ENCODE measurements at regions not wholly inside any gene's neighbourhood (a gene's known extent, or its start where the extent isn't known, plus 50 kb on each side); places are given as distances from the start of the nearest gene placed in this dataset.

- no peak for TF ChIP-seq ZNF830 (CRISPR knock-in tag; IDR thresholded peaks at IDR 0.05)
- TF ChIP-seq ZBTB43 (CRISPR knock-in tag; IDR thresholded peaks at IDR 0.05): no peak
- TF ChIP-seq BCOR (IDR thresholded peaks at IDR 0.05): no peak
- TF ChIP-seq ETV1 (tag; conservative IDR thresholded peaks at IDR 0.05; ENCODE audit: low read depth): 0 out of 2 replicates have a peak, but pooled peaks have one; percentile 10
- no peak for TF ChIP-seq CGGBP1 (CRISPR knock-in tag; IDR thresholded peaks at IDR 0.05)
- peak; percentile 70; the same call in 1 of the 2 replicates for TF ChIP-seq ZEB2 (IDR thresholded peaks at IDR 0.05)
- no peak for TF ChIP-seq ZC3H8 (IDR thresholded peaks at IDR 0.05)
- no peak for TF ChIP-seq CHD7 (IDR thresholded peaks at IDR 0.05; ENCODE audit: low read depth, low read length)
- no peak for TF ChIP-seq HMG20B (CRISPR knock-in tag; IDR thresholded peaks at IDR 0.05)
- no peak for TF ChIP-seq ZFPM2 (CRISPR knock-in tag; IDR thresholded peaks at IDR 0.05)
- TF ChIP-seq RBM34 (IDR thresholded peaks at IDR 0.05; ENCODE audit: borderline replicate concordance, insufficient read depth, low read length): no peak
- no peak for TF ChIP-seq KDM2B (CRISPR knock-in tag; IDR thresholded peaks at IDR 0.05)
- TF ChIP-seq ZNF146 (CRISPR knock-in tag; IDR thresholded peaks at IDR 0.05; ENCODE audit: unreplicated experiment): no peak
- peak; percentile 90 for TF ChIP-seq STAT5A (IDR thresholded peaks at IDR 0.05; ENCODE audit: borderline replicate concordance, low read length)
- TF ChIP-seq ETS2 (tag; IDR thresholded peaks at IDR 0.05; ENCODE audit: borderline replicate concordance, poor library complexity, severe bottlenecking): no peak
- TF ChIP-seq ZNF589 (CRISPR knock-in tag; IDR thresholded peaks at IDR 0.05; ENCODE audit: low read depth): 0 out of 2 replicates have a peak, but pooled peaks have one; percentile 51
These were observed 125.9 kb downstream of the TRMT11 start (continued) for GRCh38 chr6:126112171-126112632.
